ENCODE measurements at regions not wholly inside any gene's neighbourhood (a gene's known extent, or its start where the extent isn't known, plus 50 kb on each side); places are given as distances from the start of the nearest gene placed in this dataset.

DNA sequence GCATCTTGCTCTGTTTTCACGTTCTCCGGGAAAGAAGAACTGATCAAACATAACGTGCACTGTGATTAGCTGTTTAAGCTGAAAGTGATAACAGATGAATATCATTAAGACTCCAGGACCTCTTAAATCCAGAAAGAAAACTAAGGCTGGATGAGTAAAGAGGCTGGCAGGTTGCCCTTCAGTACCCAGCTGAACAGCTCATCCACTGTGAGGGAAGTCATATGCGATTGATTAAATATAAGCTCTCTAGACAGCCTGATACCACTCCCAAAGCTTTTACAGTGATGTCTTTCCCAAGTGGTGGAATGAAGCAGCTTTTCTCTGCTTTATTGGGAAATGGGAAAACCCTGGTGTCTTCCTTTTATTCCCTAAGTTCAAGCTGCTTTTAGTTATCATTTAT is 116.9 kb downstream of the EFNB2 start:
- Histone ChIP-seq H3K9me3 (no peaks in the 10 kb centered on the region), H3K4me1 (no peaks in the 10 kb centered on the region), H3K36me3 (no peaks in the 10 kb centered on the region), H3K27me3 (no peaks in the 10 kb centered on the region), H3K4me3 (replicated peaks in 1 of 3) (no peak overlapping the region), H3K27ac (no peak overlapping the region)
- TF ChIP-seq POLR2A (IDR thresholded peaks at IDR 0.05) = no peak
- TF ChIP-seq, protein P1, sequence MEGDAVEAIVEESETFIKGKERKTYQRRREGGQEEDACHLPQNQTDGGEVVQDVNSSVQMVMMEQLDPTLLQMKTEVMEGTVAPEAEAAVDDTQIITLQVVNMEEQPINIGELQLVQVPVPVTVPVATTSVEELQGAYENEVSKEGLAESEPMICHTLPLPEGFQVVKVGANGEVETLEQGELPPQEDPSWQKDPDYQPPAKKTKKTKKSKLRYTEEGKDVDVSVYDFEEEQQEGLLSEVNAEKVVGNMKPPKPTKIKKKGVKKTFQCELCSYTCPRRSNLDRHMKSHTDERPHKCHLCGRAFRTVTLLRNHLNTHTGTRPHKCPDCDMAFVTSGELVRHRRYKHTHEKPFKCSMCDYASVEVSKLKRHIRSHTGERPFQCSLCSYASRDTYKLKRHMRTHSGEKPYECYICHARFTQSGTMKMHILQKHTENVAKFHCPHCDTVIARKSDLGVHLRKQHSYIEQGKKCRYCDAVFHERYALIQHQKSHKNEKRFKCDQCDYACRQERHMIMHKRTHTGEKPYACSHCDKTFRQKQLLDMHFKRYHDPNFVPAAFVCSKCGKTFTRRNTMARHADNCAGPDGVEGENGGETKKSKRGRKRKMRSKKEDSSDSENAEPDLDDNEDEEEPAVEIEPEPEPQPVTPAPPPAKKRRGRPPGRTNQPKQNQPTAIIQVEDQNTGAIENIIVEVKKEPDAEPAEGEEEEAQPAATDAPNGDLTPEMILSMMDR (IDR thresholded peaks at IDR 0.05) = no peak
- no peak for DNase-seq
- intact Hi-C loops (cut with DNase I) = no loop called here
- WGBS, 2 donors = 68 to 76% methylated on average over 4 of the region's 4 CpGs

DNA sequence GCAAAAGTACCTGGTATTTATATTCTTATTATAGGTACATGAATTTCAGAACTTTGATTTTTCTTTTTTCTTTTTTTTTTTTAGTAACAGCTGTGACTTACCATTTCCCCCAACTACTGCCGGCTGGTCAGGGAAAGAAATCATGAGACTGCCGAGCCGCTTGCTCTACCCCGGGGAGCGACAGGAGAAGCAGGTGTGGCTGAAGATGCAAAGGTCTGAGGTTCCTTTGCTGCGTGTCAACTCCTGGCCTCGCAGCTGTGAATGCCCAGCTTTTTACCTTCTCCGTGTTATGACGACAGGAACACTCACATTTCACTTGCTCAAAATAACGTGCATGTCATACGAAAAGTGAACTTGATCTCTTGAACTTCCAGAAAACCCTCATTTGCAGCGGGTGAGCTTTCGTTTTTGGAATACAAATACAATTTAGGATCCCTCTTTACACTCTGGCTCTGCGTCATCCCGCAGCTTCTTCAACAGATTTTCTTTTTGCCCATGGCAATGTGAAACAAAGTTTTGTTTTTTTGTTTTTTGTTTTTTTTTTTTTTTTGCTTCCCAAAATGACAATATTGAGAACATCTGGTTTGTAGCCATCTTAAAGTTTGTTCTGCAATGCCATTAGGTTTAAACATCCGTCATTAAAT is 117.9 kb downstream of the EFNB2 start:
- no peak for DNase-seq
- intact Hi-C loops (cut with DNase I) = no loop called here
- Histone ChIP-seq H3K36me3 (no peaks in the 10 kb centered on the region), H3K4me1 (no peaks in the 10 kb centered on the region), H3K27ac (no peak overlapping the region), H3K9me3 (no peaks in the 10 kb centered on the region), H3K27me3 (no peaks in the 10 kb centered on the region), H3K4me3 (replicated peaks in 1 of 3) (no peak overlapping the region)
- WGBS, 2 donors = 82 to 87% methylated on average over 16 of the region's 16 CpGs
- TF ChIP-seq, protein P1 (IDR thresholded peaks at IDR 0.05) = no peak
- TF ChIP-seq POLR2A (IDR thresholded peaks at IDR 0.05) = no peak

DNA sequence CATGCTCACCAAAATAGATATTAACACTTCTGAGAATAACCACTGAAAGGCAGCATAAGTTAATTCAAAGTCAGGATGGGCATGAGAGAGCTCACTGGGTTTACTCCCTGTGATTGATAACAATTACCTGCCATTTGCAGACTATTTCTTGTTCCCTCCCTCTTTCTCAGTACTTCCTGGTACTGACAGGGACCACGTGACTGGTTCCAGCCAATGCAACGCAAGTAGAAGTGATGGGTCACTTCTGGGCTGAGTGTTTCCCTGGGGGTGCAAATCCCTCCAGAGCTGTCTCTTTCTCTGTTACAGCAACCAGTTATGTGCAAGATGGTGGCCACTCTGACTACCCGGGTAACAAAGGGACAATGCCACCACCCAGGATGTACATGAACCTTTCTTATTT is 118.8 kb downstream of the EFNB2 start:
- Histone ChIP-seq H3K36me3 (no peaks in the 10 kb centered on the region), H3K9me3 (no peaks in the 10 kb centered on the region), H3K4me3 (replicated peaks in 1 of 3) (no peak overlapping the region), H3K27me3 (no peaks in the 10 kb centered on the region), H3K4me1 (no peaks in the 10 kb centered on the region), H3K27ac (no peak overlapping the region)
- no peak for TF ChIP-seq POLR2A (IDR thresholded peaks at IDR 0.05)
- TF ChIP-seq, protein P1 (IDR thresholded peaks at IDR 0.05) = no peak
- DNase-seq = no peak
- WGBS, 2 donors = 96 to 97% methylated on average over 3 of the region's 3 CpGs
- intact Hi-C loops (cut with DNase I) = no loop called here

DNA sequence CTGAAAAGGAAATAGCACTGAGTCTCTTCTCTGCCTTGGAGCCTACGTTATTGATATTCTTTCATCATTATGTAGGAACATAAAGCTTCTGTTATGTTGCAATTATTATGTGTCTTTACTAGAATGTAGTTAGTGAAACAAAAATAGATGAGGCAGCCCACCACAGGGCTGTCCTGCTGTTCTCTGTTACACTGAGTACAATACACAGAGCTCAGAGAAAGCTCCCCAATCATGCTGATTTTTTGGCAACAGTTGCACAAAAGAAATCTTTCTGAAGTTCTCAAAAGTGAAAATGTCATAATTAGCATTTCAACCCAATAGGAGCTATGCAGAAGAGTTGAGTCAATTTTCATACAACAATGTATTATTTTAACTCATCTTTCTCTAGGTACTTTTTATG is 119.5 kb downstream of the EFNB2 start:
- Histone ChIP-seq H3K27ac (no peak overlapping the region), H3K4me1 (no peaks in the 10 kb centered on the region), H3K4me3 (replicated peaks in 1 of 3) (no peak overlapping the region), H3K36me3 (no peaks in the 10 kb centered on the region), H3K27me3 (no peaks in the 10 kb centered on the region), H3K9me3 (no peaks in the 10 kb centered on the region)
- intact Hi-C loops (cut with DNase I) = no loop called here
- WGBS, 2 donors = 78 to 83% methylated on average over 1 of the region's 1 CpG
- no peak for DNase-seq
- TF ChIP-seq, protein P1 (IDR thresholded peaks at IDR 0.05) = no peak
- no peak for TF ChIP-seq POLR2A (IDR thresholded peaks at IDR 0.05)

DNA sequence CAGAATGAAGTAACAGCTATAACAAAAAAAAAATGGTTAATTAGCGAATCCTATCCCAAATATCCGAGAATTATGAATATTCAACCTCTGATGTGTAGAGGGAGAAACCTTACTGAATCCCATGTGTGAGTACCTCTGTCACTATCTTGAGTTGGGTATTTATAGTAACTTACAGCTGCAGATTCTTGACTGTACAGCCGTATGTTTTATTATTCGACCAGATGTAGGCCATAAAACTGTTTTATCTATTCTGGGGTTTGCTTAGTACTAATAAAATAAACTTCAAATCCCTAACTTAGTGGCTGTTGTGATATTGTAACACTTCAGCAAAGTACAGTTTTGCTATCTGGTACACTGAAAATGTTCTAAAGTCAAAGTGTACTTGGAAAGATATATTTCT is 120.0 kb downstream of the EFNB2 start:
- Histone ChIP-seq H3K27me3 (no peaks in the 10 kb centered on the region), H3K4me3 (replicated peaks in 1 of 3) (no peak overlapping the region), H3K4me1 (no peaks in the 10 kb centered on the region), H3K36me3 (no peaks in the 10 kb centered on the region), H3K9me3 (no peaks in the 10 kb centered on the region), H3K27ac (no peak overlapping the region)
- TF ChIP-seq POLR2A (IDR thresholded peaks at IDR 0.05) = no peak
- TF ChIP-seq, protein P1 (IDR thresholded peaks at IDR 0.05) = no peak
- 80 to 82% methylated on average over 4 of the region's 4 CpGs for WGBS, 2 donors
- DNase-seq = no peak
- intact Hi-C loops (cut with DNase I) = no loop called here

Data from thyroid gland (tissue), 4 donors.